Stimulated activated CD4-positive, alpha-beta T cell treated with anti-CD3 and anti-CD28 coated beads, Interleukin-1b, Interleukin-23, amount 100 ng/mL, for 4 hours (primary cell): ENCODE measurements at regions not wholly inside any gene's neighbourhood (a gene's known extent, or its start where the extent isn't known, plus 50 kb on each side); places are given as distances from the start of the nearest gene placed in this dataset.

ENCODE experiments used
- DNase-seq, 2 donors: peaks; one replicate each; pipeline ENCODE4 v3.0.0-alpha.2; 2020; ENCODE audit warnings: low read depth in 2 of 2

DNA sequence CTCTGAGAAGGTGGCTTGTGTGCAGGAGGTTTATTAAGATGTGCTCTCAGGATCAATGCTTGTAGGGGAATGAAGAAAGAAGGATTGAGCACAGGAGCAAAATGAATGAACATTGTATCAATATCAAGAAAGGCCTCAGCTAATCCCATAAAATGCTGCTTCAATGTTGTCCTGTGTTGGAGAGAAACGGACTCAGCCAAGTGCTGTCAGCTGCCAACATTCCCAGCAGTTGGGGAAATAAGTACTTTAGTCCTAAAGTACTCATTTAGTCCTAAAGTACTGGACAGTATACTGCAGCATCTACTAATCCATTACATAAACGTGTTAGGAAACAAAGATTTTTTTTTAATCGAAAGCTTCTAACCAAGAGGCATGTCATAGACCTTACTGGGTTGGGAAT, 255.9 kb downstream of the SEC23A start:
- DNase-seq: no peak

GRCh38 chr14:38839694-38840365, 263.2 kb downstream of the SEC23A start:
- no peak for DNase-seq

- DNase-seq: no peak
Measured at GRCh38 chr14:38838979-38839323, 264.1 kb downstream of the SEC23A start.

- no peak for DNase-seq
Measured at GRCh38 chr14:38838049-38838978, 264.7 kb downstream of the SEC23A start.

GRCh38 chr14:38837343-38838048, 265.5 kb downstream of the SEC23A start:
- DNase-seq: no peak

GRCh38 chr14:38836539-38836938, 266.5 kb downstream of the SEC23A start:
- no peak for DNase-seq

- no peak for DNase-seq
Measured at GRCh38 chr14:38835874-38836273, 267.2 kb downstream of the SEC23A start.

GRCh38 chr14:38828183-38828827, 274.7 kb downstream of the SEC23A start:
- no peak for DNase-seq

GRCh38 chr14:38824706-38825105, 278.3 kb downstream of the SEC23A start:
- no peak for DNase-seq

- no peak for DNase-seq
Measured at GRCh38 chr14:38818555-38818954, 284.5 kb downstream of the SEC23A start.

DNA sequence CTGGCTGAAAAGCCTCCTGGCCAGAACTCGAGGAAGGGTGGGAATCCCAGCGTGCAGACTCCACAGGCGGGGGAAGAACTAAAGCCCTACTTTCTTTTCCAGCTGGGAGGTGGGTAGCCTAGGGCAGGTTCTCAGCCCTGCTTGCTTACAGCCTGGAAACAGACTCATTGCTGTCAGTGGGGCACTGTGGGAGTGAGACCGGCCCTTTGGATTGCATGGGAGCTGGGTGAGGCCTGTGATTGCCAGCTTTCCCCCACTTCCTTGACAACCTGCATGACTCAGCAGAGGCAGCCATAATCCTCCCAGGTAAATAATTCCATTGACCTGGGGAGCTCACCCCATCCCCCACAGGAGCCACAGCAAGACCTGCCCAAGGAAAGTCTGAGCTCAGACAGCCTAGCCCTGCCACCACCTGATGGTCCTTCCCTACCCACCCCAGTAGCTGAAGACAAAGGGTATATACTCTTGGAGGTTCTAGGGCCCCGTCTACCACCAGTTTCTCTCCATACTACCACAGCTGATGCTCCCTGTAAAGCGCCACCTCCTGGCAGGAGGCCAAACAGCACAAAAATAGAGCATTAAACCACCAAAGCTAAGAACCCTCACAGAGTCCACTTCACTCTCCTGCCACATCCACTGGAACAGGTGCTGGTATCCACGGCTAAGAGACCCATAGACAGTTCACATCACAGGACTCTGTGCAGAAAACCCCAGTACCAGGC, 294.1 kb downstream of the SEC23A start:
- no peak for DNase-seq

DNA sequence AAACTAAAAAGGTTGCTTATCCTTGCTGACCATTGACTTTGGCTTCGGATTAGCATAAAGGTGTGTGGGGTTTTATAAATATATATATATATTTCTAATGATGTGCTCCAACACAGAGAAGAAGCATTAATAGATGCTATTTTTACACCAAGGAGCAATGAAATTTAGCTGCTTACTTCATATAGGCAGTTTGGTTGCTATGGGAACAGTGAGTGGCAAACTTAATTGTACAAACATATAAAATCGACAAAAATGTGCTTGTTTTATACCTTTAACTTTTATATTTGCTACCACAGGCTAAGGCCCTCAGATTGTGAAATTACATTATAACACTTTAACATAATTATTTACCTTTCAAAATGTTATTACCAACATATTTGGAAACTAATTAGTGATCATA, 303.4 kb downstream of the SEC23A start:
- no peak for DNase-seq

- no peak for DNase-seq
Measured at GRCh38 chr14:38794677-38795076, 308.4 kb downstream of the SEC23A start.

DNA sequence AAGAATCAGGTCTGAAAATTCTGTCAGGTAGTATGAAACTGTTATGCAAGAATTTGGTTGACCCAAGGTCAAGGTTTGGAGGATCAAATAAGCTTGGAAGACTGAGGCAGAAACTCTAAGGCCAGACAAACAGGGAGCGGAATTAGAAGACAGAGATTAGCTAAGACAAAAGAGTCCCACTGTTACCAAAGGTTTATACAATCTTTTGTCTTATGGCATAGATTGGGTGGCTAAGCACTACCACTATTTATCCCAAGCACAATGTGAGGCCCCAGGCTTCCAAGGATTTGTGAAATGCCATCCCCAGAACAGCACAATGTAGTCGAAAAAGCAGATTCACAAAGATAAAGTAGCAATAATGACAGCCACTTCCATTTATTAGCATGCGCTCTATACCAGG, 311.2 kb downstream of the SEC23A start:
- no peak for DNase-seq

GRCh38 chr14:38790916-38791315, 312.1 kb downstream of the SEC23A start:
- DNase-seq: no peak

- no peak for DNase-seq
Measured at GRCh38 chr14:38789805-38790204, 313.2 kb downstream of the SEC23A start.

GRCh38 chr14:38788060-38788459, 315.0 kb downstream of the SEC23A start:
- DNase-seq: no peak

GRCh38 chr14:38786921-38787320, 316.1 kb downstream of the SEC23A start:
- DNase-seq: no peak

DNA sequence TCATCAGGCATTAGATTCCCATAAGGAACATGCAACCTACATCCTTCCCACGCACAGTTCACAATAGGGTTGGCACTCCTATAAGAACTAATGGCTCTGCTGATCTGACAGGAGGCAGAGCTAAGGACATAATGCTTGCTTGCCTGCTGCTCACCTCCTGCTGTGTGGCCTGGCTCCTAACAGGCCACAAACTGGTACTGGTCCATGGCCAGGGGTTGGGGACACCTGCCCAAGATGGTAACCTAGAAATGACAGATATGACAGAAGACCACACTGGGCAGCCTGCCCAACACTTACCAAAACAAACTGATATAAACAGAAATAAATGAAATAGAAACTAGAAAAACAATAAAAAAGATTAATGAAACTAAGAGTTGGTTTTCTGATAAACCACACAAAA, 325.6 kb downstream of the SEC23A start:
- DNase-seq: no peak

GRCh38 chr14:38775986-38776385, 327.0 kb downstream of the SEC23A start:
- DNase-seq: no peak

DNA sequence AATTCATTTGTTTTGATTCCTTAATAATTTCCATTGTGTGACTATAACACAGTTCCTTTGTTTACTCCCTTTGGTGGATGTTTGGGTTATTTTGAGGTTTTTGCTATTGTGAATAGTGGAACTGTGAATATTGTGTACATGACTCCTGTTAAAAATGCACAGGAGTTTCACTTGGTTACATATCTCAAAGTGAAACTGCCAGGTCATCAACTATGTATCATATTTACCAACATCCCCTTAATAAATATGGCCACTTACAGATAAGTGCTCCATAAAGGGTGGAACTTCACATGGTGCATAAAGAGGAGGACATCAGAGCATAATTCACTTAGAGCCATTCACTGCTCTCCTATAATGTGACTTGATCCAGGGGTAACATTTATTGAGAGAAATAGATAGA, 328.9 kb downstream of the SEC23A start:
- DNase-seq: no peak
